Hepatocyte (in vitro differentiated cells): ENCODE measurements at regions not wholly inside any gene's neighbourhood (a gene's known extent, or its start where the extent isn't known, plus 50 kb on each side); places are given as distances from the start of the nearest gene placed in this dataset.

Experiments
- EZH2 ChIP-seq: fragments of 200-600 bp; sonication (generic); IDR thresholded peaks from 2 replicates; pipeline ENCODE4 v1.6.1; 2016; ENCODE audit warnings: antibody characterized with exemption, mild to moderate bottlenecking, borderline replicate concordance
- EZH2phosphoT487 ChIP-seq: fragments of 200-600 bp; sonication (generic); IDR thresholded peaks from one replicate; pipeline ENCODE4 v1.6.1; 2018; ENCODE audit warnings: antibody characterized with exemption, mild to moderate bottlenecking, low read depth, moderate library complexity; ENCODE audit not compliant: unreplicated experiment, severe bottlenecking
- TF ChIP-seq, protein P1 (sequence below): fragments of 200-600 bp; sonication (generic); IDR thresholded peaks from 2 replicates; pipeline ENCODE4 v1.5.1; 2016; ENCODE audit warnings: antibody characterized with exemption, mild to moderate bottlenecking; ENCODE audit not compliant: poor library complexity

DNA sequence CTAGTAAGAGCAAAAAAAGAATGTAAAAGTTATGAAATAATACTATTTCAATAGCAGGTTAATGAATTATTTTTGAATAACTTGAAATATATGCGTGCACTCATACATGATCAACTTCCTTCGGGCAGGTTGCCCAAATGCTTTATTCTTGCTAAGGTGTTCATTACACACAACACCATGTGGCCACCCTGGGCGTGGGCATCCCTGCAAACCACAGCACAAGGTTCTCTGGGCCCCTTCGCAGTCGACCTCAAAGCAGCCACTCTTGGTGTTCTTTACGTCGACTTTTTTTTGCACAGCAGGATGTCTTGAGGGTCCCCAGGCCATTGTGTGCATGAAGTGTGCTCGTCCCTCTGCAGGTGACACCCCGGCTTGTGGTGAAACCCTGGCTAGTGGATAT is 300.7 kb upstream of the PITRM1 start:
- TF ChIP-seq, protein P1, sequence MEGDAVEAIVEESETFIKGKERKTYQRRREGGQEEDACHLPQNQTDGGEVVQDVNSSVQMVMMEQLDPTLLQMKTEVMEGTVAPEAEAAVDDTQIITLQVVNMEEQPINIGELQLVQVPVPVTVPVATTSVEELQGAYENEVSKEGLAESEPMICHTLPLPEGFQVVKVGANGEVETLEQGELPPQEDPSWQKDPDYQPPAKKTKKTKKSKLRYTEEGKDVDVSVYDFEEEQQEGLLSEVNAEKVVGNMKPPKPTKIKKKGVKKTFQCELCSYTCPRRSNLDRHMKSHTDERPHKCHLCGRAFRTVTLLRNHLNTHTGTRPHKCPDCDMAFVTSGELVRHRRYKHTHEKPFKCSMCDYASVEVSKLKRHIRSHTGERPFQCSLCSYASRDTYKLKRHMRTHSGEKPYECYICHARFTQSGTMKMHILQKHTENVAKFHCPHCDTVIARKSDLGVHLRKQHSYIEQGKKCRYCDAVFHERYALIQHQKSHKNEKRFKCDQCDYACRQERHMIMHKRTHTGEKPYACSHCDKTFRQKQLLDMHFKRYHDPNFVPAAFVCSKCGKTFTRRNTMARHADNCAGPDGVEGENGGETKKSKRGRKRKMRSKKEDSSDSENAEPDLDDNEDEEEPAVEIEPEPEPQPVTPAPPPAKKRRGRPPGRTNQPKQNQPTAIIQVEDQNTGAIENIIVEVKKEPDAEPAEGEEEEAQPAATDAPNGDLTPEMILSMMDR: no peak
- TF ChIP-seq EZH2 (no peak), EZH2phosphoT487 (no peak)
